SK-N-MC (cell line): ENCODE measurements at regions not wholly inside any gene's neighbourhood (a gene's known extent, or its start where the extent isn't known, plus 50 kb on each side); places are given as distances from the start of the nearest gene placed in this dataset.

ENCODE experiments used
- EZH2 ChIP-seq: fragments of 200-600 bp; sonication (generic); IDR thresholded peaks from one replicate; pipeline ENCODE4 v1.6.1; 2017; ENCODE audit warnings: antibody characterized with exemption
- FOXP2 ChIP-seq: optimal IDR thresholded peaks from 2 replicates; pipeline ENCODE3; 2011; ENCODE audit warnings: mild to moderate bottlenecking, moderate library complexity; ENCODE audit not compliant: insufficient read depth; ENCODE audit errors: extremely low read length, control extremely low read depth
- POLR2AphosphoS5 ChIP-seq: IDR thresholded peaks from 2 replicates; pipeline ENCODE4 v1.6.1; 2012; ENCODE audit warnings: mild to moderate bottlenecking, low read depth, low read length, borderline replicate concordance

DNA sequence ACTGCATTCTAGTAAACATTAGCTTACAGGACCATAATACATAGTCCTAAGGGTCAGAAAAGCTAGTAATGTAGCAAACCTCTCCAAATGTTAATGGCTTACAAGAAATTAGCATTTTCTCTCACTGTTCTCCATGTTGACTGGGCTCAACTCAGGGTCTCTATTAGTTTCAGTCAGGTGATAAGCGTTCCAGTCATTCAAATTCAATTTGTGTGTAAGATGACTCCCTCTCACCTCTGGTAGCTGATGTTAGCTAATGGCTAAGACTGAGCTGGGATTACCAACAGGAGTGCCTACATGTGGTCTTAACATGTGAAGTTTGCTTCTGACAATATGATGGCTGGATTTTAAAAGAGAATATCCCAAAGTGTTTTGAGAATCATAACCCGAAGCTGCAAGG, 630.5 kb upstream of the USP15 start:
- TF ChIP-seq POLR2AphosphoS5 (no peak), EZH2 (no peak), FOXP2 (no peak)
